Right lobe of liver (tissue), 6 donors: ENCODE measurements at regions not wholly inside any gene's neighbourhood (a gene's known extent, or its start where the extent isn't known, plus 50 kb on each side); places are given as distances from the start of the nearest gene placed in this dataset.

Source experiments
- ATAC-seq, 4 donors: fragments of 200-7000 bp; cut with Tn5 transposase; one replicate each; pipeline ENCODE4 v1.9.1; 2020; ENCODE audit warnings: mild to moderate bottlenecking in 4 of 4, moderate library complexity in 4 of 4
- DNase-seq, 3 donors: peaks; one replicate each; pipeline ENCODE4 v3.0.0-alpha.2; 2020
- H3K27ac ChIP-seq, 3 donors: fragments of 200-600 bp; one replicate each; pipeline ENCODE4 v1.8.0; 2022
- H3K27me3 ChIP-seq, 2 donors: fragments of 200-600 bp; one replicate each; pipeline ENCODE4 v1.8.0; 2022
- H3K36me3 ChIP-seq, 4 donors: fragments of 200-600 bp; sonication (generic) in 1 of 4; one replicate each; pipeline versions ENCODE4 v1.5.1 to v1.8.0; 2017 to 2022; ENCODE audit warnings: control low read depth in 1 of 4
- H3K4me1 ChIP-seq, 4 donors: fragments of 200-600 bp; sonication (generic) in 1 of 4; one replicate each; pipeline versions ENCODE4 v1.5.1 to v1.8.0; 2017 to 2022; ENCODE audit warnings: control low read depth in 1 of 4
- H3K4me3 ChIP-seq, 3 donors: fragments of 200-600 bp; one replicate each; pipeline ENCODE4 v1.8.0; 2022
- H3K9me3 ChIP-seq, 4 donors: fragments of 200-600 bp; sonication (generic) in 1 of 4; one replicate each; pipeline versions ENCODE4 v1.5.1 to v1.8.0; 2017 to 2022; ENCODE audit warnings: control low read depth in 1 of 4
- CTCF ChIP-seq, 4 donors: fragments of 200-600 bp in 3 of 4; fragments of 450-650 bp in 1 of 4; IDR thresholded peaks; one replicate each; pipeline versions ENCODE4 v1.5.1 to v1.8.0; 2016 to 2022; ENCODE audit warnings: antibody characterized with exemption in 4 of 4, mild to moderate bottlenecking in 2 of 4
- POLR2A ChIP-seq: fragments of 450-650 bp; IDR thresholded peaks from one replicate; pipeline ENCODE4 v1.6.1; 2017; ENCODE audit warnings: antibody characterized with exemption, mild to moderate bottlenecking
- WGBS: methylation state at CpG from one replicate; pipeline ENCODE4 v1.1.6; 2018; ENCODE audit warnings: low coverage, low lambda C conversion rate; ENCODE audit not compliant: insufficient coverage; ENCODE audit errors: missing lambda C conversion rate; 5-methylcytosine and 5-hydroxymethylcytosine counted together
- intact Hi-C, 2 donors: fragments of 100-400 bp; cut with DNase I; formaldehyde crosslinking; loops; one replicate each; pipeline versions ENCODE4 v1.11.2 to v1.14.1; 2022
- donor health status: DM: no; HTN: yes; CAD: no.
- donor health status: DM: no; HTN: no; CAD: no.
- donor health status: DM: no; HTN: no; CAD: no.
- donor health status: DM: no; HTN: yes; CAD: no.
- donor health status: DM: no; HTN: yes; CAD: no.

GRCh38 chr15:66630801-66631351 lies 65.1 kb upstream of the LCTL start:
- Histone ChIP-seq H3K27me3 (no peaks in the 10 kb centered on the region), H3K36me3 (no peaks in the 10 kb centered on the region), H3K4me1 (no peaks in the 10 kb centered on the region), H3K4me3 (no peak overlapping the region), H3K9me3 (no peaks in the 10 kb centered on the region), H3K27ac (peak overlapping the region in 1 of 3 donors; percentile 9)
- 87% methylated on average over 7 of the region's 17 CpGs for WGBS
- ATAC-seq = peak; percentile 54 to 77 (median 58)
- TF ChIP-seq CTCF (IDR thresholded peaks at IDR 0.05) (no peak), POLR2A (no peak)
- peak in 1 of 3 donors; percentile 56 for DNase-seq
- intact Hi-C loops = loop anchor here in 1 of 2 donors (10.0 kb wide), 1 partner anchor 64 kb away; no protein-coding TSS in a partner anchor

GRCh38 chr15:66631616-66632263 lies 65.9 kb upstream of the LCTL start:
- H3K9me3 ChIP-seq = no peaks in the 10 kb centered on the region
- H3K27me3 ChIP-seq = no peaks in the 10 kb centered on the region
- H3K36me3 ChIP-seq = no peaks in the 10 kb centered on the region
- peak in 1 of 3 donors; percentile 57 for DNase-seq
- intact Hi-C loops = loop anchor here in 1 of 2 donors (10.0 kb wide), 1 partner anchor 63 kb away; no protein-coding TSS in a partner anchor
- WGBS = 67% methylated on average over 1 of the region's 7 CpGs
- no peak overlapping the region for H3K27ac ChIP-seq
- no peak overlapping the region for H3K4me3 ChIP-seq
- no peak for TF ChIP-seq CTCF (IDR thresholded peaks at IDR 0.05)
- no peak for TF ChIP-seq POLR2A
- ATAC-seq = peak in 1 of 4 donors; percentile 39
- H3K4me1 ChIP-seq = no peaks in the 10 kb centered on the region

GRCh38 chr15:66633041-66633937 lies 67.5 kb upstream of the LCTL start:
- no peak for TF ChIP-seq CTCF (IDR thresholded peaks at IDR 0.05)
- TF ChIP-seq POLR2A = no peak
- ATAC-seq = no peak
- peak in 1 of 3 donors; percentile 39 for DNase-seq
- H3K36me3 ChIP-seq = no peaks in the 10 kb centered on the region
- no peak overlapping the region for H3K4me3 ChIP-seq
- H3K4me1 ChIP-seq = no peaks in the 10 kb centered on the region
- H3K27ac ChIP-seq = no peak overlapping the region
- intact Hi-C loops = loop anchor here in 1 of 2 donors (10.0 kb wide), 1 partner anchor 62 kb away; no protein-coding TSS in a partner anchor
- no peaks in the 10 kb centered on the region for H3K27me3 ChIP-seq
- 70% methylated on average over 12 of the region's 19 CpGs for WGBS
- H3K9me3 ChIP-seq = no peaks in the 10 kb centered on the region

GRCh38 chr15:66633938-66634250 lies 68.1 kb upstream of the LCTL start:
- Histone ChIP-seq H3K9me3 (no peaks in the 10 kb centered on the region), H3K4me3 (no peak overlapping the region), H3K4me1 (no peaks in the 10 kb centered on the region), H3K27ac (no peak overlapping the region), H3K27me3 (no peaks in the 10 kb centered on the region), H3K36me3 (no peaks in the 10 kb centered on the region)
- DNase-seq (no peak), ATAC-seq (no peak)
- WGBS = no CpG with 5 or more reads among the region's 3 CpGs
- intact Hi-C loops = loop anchor here in 1 of 2 donors (10.0 kb wide), 1 partner anchor 61 kb away; no protein-coding TSS in a partner anchor
- TF ChIP-seq CTCF (IDR thresholded peaks at IDR 0.05) (no peak), POLR2A (no peak)
